GM12872 (cell line): ENCODE measurements at regions not wholly inside any gene's neighbourhood (a gene's known extent, or its start where the extent isn't known, plus 50 kb on each side); places are given as distances from the start of the nearest gene placed in this dataset.

ENCODE experiments used
- TF ChIP-seq, protein P1 (sequence below): IDR thresholded peaks from 3 replicates; pipeline ENCODE4 v1.5.1; 2011; ENCODE audit warnings: low read depth, mild to moderate bottlenecking, low read length, moderate library complexity; ENCODE audit not compliant: insufficient read depth

DNA sequence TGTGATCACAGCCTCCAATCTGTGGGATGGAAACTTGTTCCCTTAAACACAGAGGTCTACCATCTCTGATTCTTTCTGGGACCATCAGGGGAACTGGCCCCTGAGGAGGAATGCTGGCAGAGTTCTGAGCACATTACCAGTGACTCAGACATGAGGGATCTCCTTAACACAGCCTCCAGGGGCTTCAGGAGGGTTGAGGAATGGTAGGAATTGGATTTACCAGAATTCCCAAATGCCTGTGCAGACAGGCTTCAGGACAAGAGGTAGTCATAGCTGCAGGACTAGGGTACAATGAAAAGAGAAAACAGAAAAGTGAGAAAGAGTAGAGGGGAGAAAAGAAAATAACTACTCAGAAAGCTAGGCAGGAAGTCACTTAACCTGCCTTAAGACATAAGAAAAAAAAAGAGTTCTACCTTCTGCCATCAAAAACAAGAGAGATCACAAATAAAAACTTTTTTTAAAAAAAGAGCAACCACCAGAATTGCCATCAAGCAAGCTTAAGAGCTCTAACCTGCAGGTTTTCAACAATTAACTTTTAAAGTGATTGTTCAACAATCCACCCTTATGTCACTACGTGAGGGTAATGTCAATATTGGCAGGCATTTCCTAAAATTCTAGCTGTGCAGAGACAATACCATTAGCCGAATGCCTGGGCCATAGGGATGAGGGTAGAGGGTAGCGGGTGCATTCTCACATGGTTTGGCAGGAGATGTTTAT is 524.4 kb downstream of the BCL11A start:
- TF ChIP-seq, protein P1, sequence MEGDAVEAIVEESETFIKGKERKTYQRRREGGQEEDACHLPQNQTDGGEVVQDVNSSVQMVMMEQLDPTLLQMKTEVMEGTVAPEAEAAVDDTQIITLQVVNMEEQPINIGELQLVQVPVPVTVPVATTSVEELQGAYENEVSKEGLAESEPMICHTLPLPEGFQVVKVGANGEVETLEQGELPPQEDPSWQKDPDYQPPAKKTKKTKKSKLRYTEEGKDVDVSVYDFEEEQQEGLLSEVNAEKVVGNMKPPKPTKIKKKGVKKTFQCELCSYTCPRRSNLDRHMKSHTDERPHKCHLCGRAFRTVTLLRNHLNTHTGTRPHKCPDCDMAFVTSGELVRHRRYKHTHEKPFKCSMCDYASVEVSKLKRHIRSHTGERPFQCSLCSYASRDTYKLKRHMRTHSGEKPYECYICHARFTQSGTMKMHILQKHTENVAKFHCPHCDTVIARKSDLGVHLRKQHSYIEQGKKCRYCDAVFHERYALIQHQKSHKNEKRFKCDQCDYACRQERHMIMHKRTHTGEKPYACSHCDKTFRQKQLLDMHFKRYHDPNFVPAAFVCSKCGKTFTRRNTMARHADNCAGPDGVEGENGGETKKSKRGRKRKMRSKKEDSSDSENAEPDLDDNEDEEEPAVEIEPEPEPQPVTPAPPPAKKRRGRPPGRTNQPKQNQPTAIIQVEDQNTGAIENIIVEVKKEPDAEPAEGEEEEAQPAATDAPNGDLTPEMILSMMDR, result no peak

DNA sequence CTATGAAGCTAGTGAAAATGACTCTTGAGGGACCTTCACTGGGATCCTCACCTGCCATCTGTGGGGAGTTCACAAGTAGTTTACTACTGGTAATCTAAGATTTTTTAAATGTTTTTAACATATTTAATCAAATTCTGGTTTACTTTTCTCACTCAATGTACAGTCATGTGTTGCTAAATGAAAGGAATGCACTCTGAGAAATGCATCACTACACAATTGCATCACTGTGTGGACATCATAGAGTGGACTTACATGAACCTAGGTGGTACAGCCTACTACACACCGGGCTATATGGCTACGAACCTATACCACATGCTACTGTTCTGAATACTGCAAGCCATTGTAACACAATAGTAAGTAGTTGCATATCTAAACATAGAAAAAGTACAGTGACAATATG is 528.0 kb downstream of the BCL11A start:
- TF ChIP-seq, protein P1, result no peak

DNA sequence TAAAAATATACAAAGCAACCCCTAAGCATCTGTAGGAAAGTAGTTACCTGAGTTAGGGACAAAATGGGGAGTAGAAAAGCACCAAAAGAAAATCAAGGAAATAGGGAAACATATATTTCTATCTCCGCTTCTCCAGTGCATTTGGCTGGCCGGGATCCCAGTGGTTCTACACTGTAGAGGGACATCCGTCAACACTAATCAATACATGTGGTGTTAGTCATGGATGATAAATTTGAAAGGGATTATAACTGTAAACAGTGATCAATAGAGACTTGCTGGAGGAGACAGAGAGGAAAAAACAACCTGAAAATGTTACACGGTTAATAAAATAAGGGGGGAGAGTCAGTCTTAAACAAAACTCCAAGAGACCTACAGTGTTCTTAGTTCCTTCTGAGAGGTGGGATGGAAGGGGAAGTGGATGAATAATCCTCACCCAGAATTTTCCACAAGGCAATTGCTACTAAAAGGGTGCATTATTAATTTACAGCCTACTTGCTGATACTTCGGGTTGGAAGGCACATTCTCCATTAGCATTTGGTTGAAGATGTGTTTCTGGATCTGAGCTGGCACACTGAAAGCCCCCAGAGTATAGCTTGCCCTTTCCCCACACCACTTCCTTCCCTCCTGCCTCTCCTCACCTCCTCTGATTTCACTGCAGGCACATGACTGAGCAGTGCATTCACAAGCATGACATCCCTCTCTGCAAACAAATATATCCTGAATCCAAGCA is 530.0 kb downstream of the BCL11A start:
- TF ChIP-seq, protein P1, result no peak

DNA sequence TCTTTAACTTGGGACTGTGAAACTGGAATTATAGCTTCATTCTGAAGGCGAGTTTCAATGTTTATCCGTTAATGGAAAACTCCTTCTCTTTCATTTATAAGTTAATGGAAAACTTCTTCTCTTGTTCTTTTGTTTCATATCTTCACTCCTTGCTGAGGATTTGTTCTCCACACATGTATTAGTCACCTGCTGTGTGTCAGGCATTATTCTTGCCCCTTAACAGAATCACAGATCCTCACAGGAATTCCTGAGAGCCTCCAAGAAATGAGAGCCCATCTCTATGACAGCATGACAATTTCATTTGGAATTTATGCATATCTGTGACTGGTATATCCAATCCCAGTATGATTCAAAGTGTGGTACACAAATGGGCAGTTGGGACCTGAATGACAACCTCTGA is 545.8 kb downstream of the BCL11A start:
- TF ChIP-seq, protein P1, result no peak

DNA sequence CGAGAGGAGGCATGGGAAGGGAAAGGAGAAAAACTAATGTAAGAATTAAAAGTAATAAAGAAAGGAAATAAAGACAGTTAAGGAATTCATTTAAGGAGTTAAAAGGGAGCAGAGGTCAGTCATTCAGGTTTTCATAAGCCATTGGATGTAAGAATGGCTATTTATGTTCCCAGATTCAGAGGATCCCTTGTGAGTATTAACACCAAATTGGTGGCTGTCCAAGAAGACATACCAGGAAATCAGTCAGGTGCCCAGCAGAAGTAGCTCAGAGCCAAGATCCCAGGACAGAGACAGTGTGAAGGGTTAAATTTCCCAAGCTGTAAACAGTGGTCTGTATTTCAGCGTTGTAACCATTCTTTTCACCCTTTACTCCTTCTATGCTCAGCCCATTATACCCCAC is 550.4 kb downstream of the BCL11A start:
- TF ChIP-seq, protein P1, result no peak

DNA sequence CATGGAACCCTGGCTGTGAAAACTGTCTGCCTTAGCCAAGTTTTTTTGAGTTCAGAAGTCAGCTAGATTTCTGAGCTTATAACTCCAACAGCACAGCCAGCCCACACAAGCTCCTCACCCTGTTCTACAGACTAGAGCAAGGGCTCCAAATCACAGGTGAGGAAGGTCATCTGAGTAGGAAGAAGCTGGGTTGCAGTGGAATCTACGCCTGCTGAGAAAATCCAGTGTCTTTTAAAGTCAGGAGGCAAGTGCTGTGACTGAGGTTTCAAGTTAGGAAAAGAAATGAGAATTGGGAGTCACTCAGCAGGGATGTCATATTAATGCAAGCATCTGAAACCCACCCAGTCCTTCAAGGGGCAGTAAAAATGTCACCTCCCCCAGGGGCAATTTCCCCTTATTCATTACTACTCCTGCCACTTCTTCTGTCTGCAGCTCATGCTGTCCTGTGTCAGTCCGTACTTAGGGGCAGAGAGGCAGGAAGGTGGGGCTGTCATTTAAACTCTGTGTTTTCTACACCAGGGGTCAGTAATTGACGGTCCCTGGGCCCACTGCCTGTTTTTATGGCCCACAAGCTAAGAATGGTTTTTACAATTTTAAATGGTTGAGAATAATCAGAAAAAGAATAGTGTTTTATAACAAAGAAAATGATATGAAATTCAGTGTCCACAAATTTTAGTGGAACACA is 551.1 kb downstream of the BCL11A start:
- TF ChIP-seq, protein P1, result no peak

DNA sequence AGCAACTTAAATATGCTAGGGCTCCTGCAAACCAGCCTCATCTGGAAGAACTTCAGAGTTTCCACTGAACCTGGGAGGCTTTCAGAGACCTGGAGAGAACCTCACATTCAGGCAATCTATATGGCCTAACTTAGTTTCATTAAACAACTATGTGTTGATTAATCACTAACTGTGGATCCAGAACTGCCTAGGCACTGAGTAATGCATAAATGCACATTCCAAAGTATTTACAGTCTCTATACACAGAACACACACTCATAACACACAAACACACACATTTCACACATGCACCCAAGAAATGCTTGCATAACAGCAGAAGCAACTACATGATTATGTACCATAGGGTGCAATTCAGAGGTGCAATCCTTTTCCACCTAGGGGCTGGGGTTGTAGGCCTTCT is 552.8 kb downstream of the BCL11A start:
- TF ChIP-seq, protein P1, result no peak
